PC-9 (cell line): ENCODE measurements at regions not wholly inside any gene's neighbourhood (a gene's known extent, or its start where the extent isn't known, plus 50 kb on each side); places are given as distances from the start of the nearest gene placed in this dataset.

Experiments used
- CTCF ChIP-seq: fragments of 200-600 bp; sonication (generic); conservative IDR thresholded peaks from 2 replicates; pipeline ENCODE4 v1.6.1; 2017; ENCODE audit warnings: mixed run types, antibody characterized with exemption, mild to moderate bottlenecking, moderate library complexity
- EZH2 ChIP-seq: fragments of 200-600 bp; sonication (generic); IDR thresholded peaks from 2 replicates; pipeline ENCODE4 v1.8.0; 2017; ENCODE audit warnings: antibody characterized with exemption, low read depth

DNA sequence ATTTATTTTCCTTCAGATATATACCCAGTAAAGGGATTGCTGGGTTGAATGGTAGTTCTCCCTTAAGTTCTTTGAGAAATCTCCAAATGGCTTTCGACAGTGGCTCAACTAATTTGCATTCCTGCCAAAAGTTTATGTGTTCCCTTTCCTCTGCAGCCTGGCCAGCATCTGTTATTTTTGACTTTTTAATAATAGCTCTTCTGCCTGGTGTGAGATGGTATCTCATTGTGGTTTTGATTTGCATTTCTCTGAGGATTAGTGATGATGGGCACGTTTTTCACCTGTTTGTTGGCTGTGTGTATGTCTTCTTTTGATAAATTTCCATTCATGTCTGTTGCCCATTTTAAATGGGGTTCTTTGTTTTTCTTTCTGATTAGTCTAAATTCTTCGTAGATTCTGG, 375.2 kb downstream of the UBE2NL start:
- TF ChIP-seq CTCF (no peak), EZH2 (no peak)
